SK-N-SH (cell line): ENCODE measurements at regions not wholly inside any gene's neighbourhood (a gene's known extent, or its start where the extent isn't known, plus 50 kb on each side); places are given as distances from the start of the nearest gene placed in this dataset.

Experiments used
- CTCF ChIA-PET: fragments of 300-600, 350-600 bp; formaldehyde crosslinking; extraction: SDS; loops from one replicate; lab custom pipeline; 2021; lab: Yijun Ruan, JAX
- POLR2A ChIA-PET: fragments of 350-600 bp; sonication (Branson Sonifier 250); formaldehyde crosslinking; extraction: SDS; loops from one replicate; lab custom pipeline; 2020; ENCODE audit warnings: antibody characterized with exemption, inconsistent platforms; lab: Yijun Ruan, JAX
- DNase-seq: peaks from one replicate; pipeline ENCODE4 v3.0.0; 2012
- H2AFZ ChIP-seq: fragments of 200-600 bp; sonication (generic); 2 replicates; pipeline ENCODE4 v1.8.1; 2016; ENCODE audit warnings: antibody characterized with exemption, mild to moderate bottlenecking, low read depth
- H3F3A ChIP-seq: fragments of 200-600 bp; sonication (generic); replicated peaks from 2 replicates; pipeline ENCODE3; 2016; ENCODE audit warnings: antibody characterized with exemption, mild to moderate bottlenecking; ENCODE audit not compliant: insufficient read depth
- H3K27ac ChIP-seq, 2 experiments: fragments of 200-500 bp in 1 of 2; fragments of 200-600 bp in 1 of 2; sonication (Bioruptor generic) in 1 of 2; sonication (generic), shearing (Covaris generic) in 1 of 2; 2 replicates each; pipeline versions ENCODE4 v1.5.1 to v1.6.1; 2014 to 2016; ENCODE audit warnings: low read depth in 2 of 2, inconsistent platforms in 1 of 2, low read length in 1 of 2, mild to moderate bottlenecking in 1 of 2, mixed read lengths in 1 of 2
- H3K27me3 ChIP-seq: fragments of 200-600 bp; sonication (generic), shearing (Covaris generic); 2 replicates; pipeline ENCODE4 v1.6.1; 2016; ENCODE audit warnings: mixed run types; ENCODE audit not compliant: insufficient read depth
- H3K36me3 ChIP-seq, 2 experiments: fragments of 200-500 bp in 1 of 2; fragments of 200-600 bp in 1 of 2; sonication (Bioruptor generic) in 1 of 2; sonication (generic) in 1 of 2; replicated peaks in 1 of 2; 2 replicates each; pipeline versions ENCODE3 to v1.5.1; 2014 to 2016; ENCODE audit warnings: low read length in 1 of 2, mild to moderate bottlenecking in 1 of 2; ENCODE audit not compliant: insufficient read depth in 2 of 2, control insufficient read depth in 1 of 2
- H3K4me1 ChIP-seq, 2 experiments: fragments of 200-500 bp in 1 of 2; fragments of 200-600 bp in 1 of 2; sonication (Bioruptor generic) in 1 of 2; sonication (generic), shearing (Covaris generic) in 1 of 2; 2 replicates each; pipeline versions ENCODE4 v1.5.1 to v1.6.1; 2014 to 2016; ENCODE audit warnings: low read depth in 1 of 2, low read length in 1 of 2, mixed run types in 1 of 2; ENCODE audit not compliant: insufficient read depth in 2 of 2, control insufficient read depth in 1 of 2
- H3K4me2 ChIP-seq: fragments of 200-600 bp; sonication (generic), shearing (Covaris generic); 2 replicates; pipeline ENCODE4 v1.6.1; 2017; ENCODE audit warnings: mixed run types
- H3K4me3 ChIP-seq, 2 experiments: fragments of 200-500 bp in 1 of 2; fragments of 200-600 bp in 1 of 2; sonication (Bioruptor generic) in 1 of 2; sonication (generic), shearing (Covaris generic) in 1 of 2; 2 replicates each; pipeline versions ENCODE4 v1.5.1 to v1.8.1; 2014 to 2016; ENCODE audit warnings: low read depth in 2 of 2, inconsistent platforms in 1 of 2, low read length in 1 of 2, mild to moderate bottlenecking in 1 of 2, mixed read lengths in 1 of 2, moderate library complexity in 1 of 2
- H3K79me2 ChIP-seq: fragments of 200-600 bp; sonication (generic); 2 replicates; pipeline ENCODE4 v1.8.1; 2017; ENCODE audit warnings: mild to moderate bottlenecking; ENCODE audit not compliant: insufficient read depth
- H3K9ac ChIP-seq: fragments of 200-600 bp; sonication (generic); 2 replicates; pipeline ENCODE4 v1.6.1; 2017; ENCODE audit warnings: mixed run types
- H3K9me2 ChIP-seq: fragments of 200-600 bp; sonication (generic); 2 replicates; pipeline ENCODE4 v1.6.1; 2017; ENCODE audit warnings: mixed run types
- H3K9me3 ChIP-seq: fragments of 200-600 bp; sonication (generic); 2 replicates; pipeline ENCODE4 v1.6.1; 2017; ENCODE audit warnings: mixed run types, mild to moderate bottlenecking, moderate library complexity
- H4K20me1 ChIP-seq: fragments of 200-600 bp; sonication (generic); 2 replicates; pipeline ENCODE4 v1.6.1; 2017; ENCODE audit warnings: mild to moderate bottlenecking, mixed run types; ENCODE audit not compliant: insufficient read depth
- EZH2phosphoT487 ChIP-seq: fragments of 200-600 bp; sonication (generic); IDR thresholded peaks from 2 replicates; pipeline ENCODE4 v1.6.1; 2017; ENCODE audit warnings: low read depth, mixed run types, mild to moderate bottlenecking, antibody characterized with exemption, moderate library complexity, borderline replicate concordance
- FOSL2 ChIP-seq: IDR thresholded peaks from 2 replicates; pipeline ENCODE4 v1.4.0; 2012; ENCODE audit warnings: low read depth, mild to moderate bottlenecking, moderate library complexity, borderline replicate concordance
- GABPA ChIP-seq: IDR thresholded peaks from 2 replicates; pipeline ENCODE4 v1.4.0; 2012; ENCODE audit warnings: low read depth, mild to moderate bottlenecking
- JUND ChIP-seq: IDR thresholded peaks from 2 replicates; pipeline ENCODE4 v1.4.0; 2012
- NFIC ChIP-seq: IDR thresholded peaks from 2 replicates; pipeline ENCODE4 v1.4.0; 2012; ENCODE audit warnings: borderline replicate concordance
- POLR2AphosphoS5 ChIP-seq: IDR thresholded peaks from 2 replicates; pipeline ENCODE4 v1.6.1; 2012; ENCODE audit warnings: low read depth, low read length
- RAD21 ChIP-seq: IDR thresholded peaks from 2 replicates; pipeline ENCODE4 v1.6.1; 2012; ENCODE audit warnings: mild to moderate bottlenecking, low read length
- RCOR1 ChIP-seq: fragments of 150-350 bp; IDR thresholded peaks from 2 replicates; pipeline ENCODE4 v1.6.1; 2017; ENCODE audit warnings: antibody characterized with exemption, low read length
- RFX5 ChIP-seq: IDR thresholded peaks from 2 replicates; pipeline ENCODE4 v1.6.1; 2012; ENCODE audit warnings: mild to moderate bottlenecking, improper control_type of control experiment, low read length
- RXRA ChIP-seq: IDR thresholded peaks from 2 replicates; pipeline ENCODE4 v1.4.0; 2012; ENCODE audit warnings: low read depth, mild to moderate bottlenecking, borderline replicate concordance
- SMC3 ChIP-seq: IDR thresholded peaks from 2 replicates; pipeline ENCODE4 v1.6.1; 2012; ENCODE audit warnings: low read depth, low read length, improper control_type of control experiment
- TCF12 ChIP-seq: IDR thresholded peaks from 2 replicates; pipeline ENCODE4 v1.4.0; 2012
- YY1 ChIP-seq: IDR thresholded peaks from 2 replicates; pipeline ENCODE4 v1.4.0; 2012; ENCODE audit warnings: low read depth, mild to moderate bottlenecking
- ZBTB33 ChIP-seq: IDR thresholded peaks from 2 replicates; pipeline ENCODE4 v1.4.0; 2012; ENCODE audit warnings: low read depth, borderline replicate concordance
- WGBS: methylation state at CpG from one replicate; pipeline ENCODE4 v1.1.6; 2017; ENCODE audit warnings: low lambda C conversion rate; 5-methylcytosine and 5-hydroxymethylcytosine counted together
- TF ChIP-seq, protein P1 (sequence below): IDR thresholded peaks from 2 replicates; pipeline ENCODE4 v1.6.1; 2012; ENCODE audit warnings: mild to moderate bottlenecking, low read depth, low read length, moderate library complexity
- TF ChIP-seq, protein P2 (sequence below): fragments of 150-350 bp; IDR thresholded peaks from 2 replicates; pipeline ENCODE4 v1.6.1; 2016; ENCODE audit warnings: mild to moderate bottlenecking, low read depth, low read length
- TF ChIP-seq, protein P3 (sequence below): IDR thresholded peaks from 2 replicates; pipeline ENCODE4 v1.4.0; 2012; ENCODE audit warnings: low read depth

DNA sequence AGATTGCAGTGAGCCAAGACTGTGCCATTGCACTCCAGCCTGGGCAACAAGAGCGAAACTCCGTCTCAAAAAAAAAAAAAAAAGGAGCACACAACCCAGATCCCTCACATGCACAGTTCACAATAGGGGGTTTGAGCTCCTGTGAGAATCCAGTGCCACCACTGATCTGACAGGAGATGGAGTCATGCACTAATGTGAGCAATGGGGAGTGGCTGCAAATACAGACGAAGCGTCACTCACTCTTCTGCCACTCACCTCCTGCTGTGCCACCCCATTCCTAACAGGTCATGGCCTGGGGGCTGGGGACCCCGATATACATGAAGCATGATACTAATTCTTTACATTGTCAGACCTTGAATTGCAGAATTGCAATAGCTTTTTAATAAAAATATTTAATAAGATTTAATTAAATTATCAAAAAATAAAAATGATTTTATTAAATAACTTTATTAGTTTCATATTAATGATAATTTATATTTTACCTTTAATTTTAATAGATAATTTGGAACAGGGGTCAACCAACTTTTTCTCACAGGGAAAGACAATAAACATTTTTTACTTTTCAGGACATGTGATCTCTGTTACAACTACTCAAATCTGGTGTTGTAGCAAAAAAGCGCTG lies 171.4 kb downstream of the COPRS start:
- 82% methylated on average over 6 of the region's 6 CpGs for WGBS
- H3K9ac ChIP-seq, result no peak overlapping the region
- TF ChIP-seq, protein P1, sequence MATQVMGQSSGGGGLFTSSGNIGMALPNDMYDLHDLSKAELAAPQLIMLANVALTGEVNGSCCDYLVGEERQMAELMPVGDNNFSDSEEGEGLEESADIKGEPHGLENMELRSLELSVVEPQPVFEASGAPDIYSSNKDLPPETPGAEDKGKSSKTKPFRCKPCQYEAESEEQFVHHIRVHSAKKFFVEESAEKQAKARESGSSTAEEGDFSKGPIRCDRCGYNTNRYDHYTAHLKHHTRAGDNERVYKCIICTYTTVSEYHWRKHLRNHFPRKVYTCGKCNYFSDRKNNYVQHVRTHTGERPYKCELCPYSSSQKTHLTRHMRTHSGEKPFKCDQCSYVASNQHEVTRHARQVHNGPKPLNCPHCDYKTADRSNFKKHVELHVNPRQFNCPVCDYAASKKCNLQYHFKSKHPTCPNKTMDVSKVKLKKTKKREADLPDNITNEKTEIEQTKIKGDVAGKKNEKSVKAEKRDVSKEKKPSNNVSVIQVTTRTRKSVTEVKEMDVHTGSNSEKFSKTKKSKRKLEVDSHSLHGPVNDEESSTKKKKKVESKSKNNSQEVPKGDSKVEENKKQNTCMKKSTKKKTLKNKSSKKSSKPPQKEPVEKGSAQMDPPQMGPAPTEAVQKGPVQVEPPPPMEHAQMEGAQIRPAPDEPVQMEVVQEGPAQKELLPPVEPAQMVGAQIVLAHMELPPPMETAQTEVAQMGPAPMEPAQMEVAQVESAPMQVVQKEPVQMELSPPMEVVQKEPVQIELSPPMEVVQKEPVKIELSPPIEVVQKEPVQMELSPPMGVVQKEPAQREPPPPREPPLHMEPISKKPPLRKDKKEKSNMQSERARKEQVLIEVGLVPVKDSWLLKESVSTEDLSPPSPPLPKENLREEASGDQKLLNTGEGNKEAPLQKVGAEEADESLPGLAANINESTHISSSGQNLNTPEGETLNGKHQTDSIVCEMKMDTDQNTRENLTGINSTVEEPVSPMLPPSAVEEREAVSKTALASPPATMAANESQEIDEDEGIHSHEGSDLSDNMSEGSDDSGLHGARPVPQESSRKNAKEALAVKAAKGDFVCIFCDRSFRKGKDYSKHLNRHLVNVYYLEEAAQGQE, result no peak
- no peak for TF ChIP-seq TCF12
- TF ChIP-seq, all 33 proteins: peak for 0
- ChIA-PET POLR2A (no interaction called here), CTCF (interaction anchor here (3.3 kb wide), 1 partner anchor 9 kb away, joined by 16 read pairs; no protein-coding TSS in a partner anchor)
- Histone ChIP-seq H3K36me3 (no peaks in the 10 kb centered on the region), H3K9me3 (no peaks in the 10 kb centered on the region), H2AFZ (no peak overlapping the region), H3K79me2 (no peaks in the 10 kb centered on the region), H3F3A (peaks cover 13% of the 10 kb centered on the region), H3K4me3 (no peak overlapping the region), H3K27ac (no peak overlapping the region), H3K27me3 (no peaks in the 10 kb centered on the region), H3K4me1 (peaks cover 0 to 4% of the 10 kb centered on the region in 2 experiments; a peak in 1 of 4 replicates), H3K4me2 (no peak overlapping the region), H3K9me2 (no peaks in the 10 kb centered on the region), H4K20me1 (no peaks in the 10 kb centered on the region)
- DNase-seq, result no peak

GRCh38 chr17:31686495-31686894 lies 172.5 kb downstream of the COPRS start:
- 63% methylated on average over 5 of the region's 5 CpGs for WGBS
- H2AFZ ChIP-seq, result no peak overlapping the region
- DNase-seq, result no peak
- H3K4me3 ChIP-seq, result no peak overlapping the region
- no peaks in the 10 kb centered on the region for H4K20me1 ChIP-seq
- ChIA-PET CTCF (interaction anchor here (1.3 to 3.3 kb wide), 2 partner anchors 10 to 96 kb away, joined by 3 to 16 read pairs; no protein-coding TSS in a partner anchor), POLR2A (interaction anchor here (1.6 kb wide), 1 partner anchor 10 kb away, joined by 4 read pairs; no protein-coding TSS in a partner anchor)
- no peaks in the 10 kb centered on the region for H3K36me3 ChIP-seq
- H3K4me1 ChIP-seq, result no peaks in the 10 kb centered on the region
- H3F3A ChIP-seq, result peaks cover 15% of the 10 kb centered on the region
- H3K9me2 ChIP-seq, result no peaks in the 10 kb centered on the region
- no peak for TF ChIP-seq YY1
- no peak for TF ChIP-seq POLR2AphosphoS5
- TF ChIP-seq JUND, result no peak
- TF ChIP-seq RAD21, result no peak
- TF ChIP-seq RFX5, result no peak
- no peak for TF ChIP-seq GABPA
- no peak for TF ChIP-seq NFIC
- TF ChIP-seq FOSL2, result no peak
- TF ChIP-seq SMC3, result no peak
- TF ChIP-seq RCOR1, result no peak
- TF ChIP-seq, protein P2, sequence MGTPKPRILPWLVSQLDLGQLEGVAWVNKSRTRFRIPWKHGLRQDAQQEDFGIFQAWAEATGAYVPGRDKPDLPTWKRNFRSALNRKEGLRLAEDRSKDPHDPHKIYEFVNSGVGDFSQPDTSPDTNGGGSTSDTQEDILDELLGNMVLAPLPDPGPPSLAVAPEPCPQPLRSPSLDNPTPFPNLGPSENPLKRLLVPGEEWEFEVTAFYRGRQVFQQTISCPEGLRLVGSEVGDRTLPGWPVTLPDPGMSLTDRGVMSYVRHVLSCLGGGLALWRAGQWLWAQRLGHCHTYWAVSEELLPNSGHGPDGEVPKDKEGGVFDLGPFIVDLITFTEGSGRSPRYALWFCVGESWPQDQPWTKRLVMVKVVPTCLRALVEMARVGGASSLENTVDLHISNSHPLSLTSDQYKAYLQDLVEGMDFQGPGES, result no peak
- no peak for TF ChIP-seq TCF12
- no peak for TF ChIP-seq EZH2phosphoT487
- TF ChIP-seq, protein P3, sequence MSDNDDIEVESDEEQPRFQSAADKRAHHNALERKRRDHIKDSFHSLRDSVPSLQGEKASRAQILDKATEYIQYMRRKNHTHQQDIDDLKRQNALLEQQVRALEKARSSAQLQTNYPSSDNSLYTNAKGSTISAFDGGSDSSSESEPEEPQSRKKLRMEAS, result no peak
- TF ChIP-seq RXRA, result no peak
- no peak for TF ChIP-seq ZBTB33
- no peak overlapping the region for H3K9ac ChIP-seq
- no peaks in the 10 kb centered on the region for H3K9me3 ChIP-seq
- H3K79me2 ChIP-seq, result no peaks in the 10 kb centered on the region
- H3K4me2 ChIP-seq, result no peak overlapping the region
- no peaks in the 10 kb centered on the region for H3K27me3 ChIP-seq
- no peak overlapping the region for H3K27ac ChIP-seq
